Fibroblast of pulmonary artery (primary cell): ENCODE measurements at regions not wholly inside any gene's neighbourhood (a gene's known extent, or its start where the extent isn't known, plus 50 kb on each side); places are given as distances from the start of the nearest gene placed in this dataset.
A peak's percentile ranks its signal among the peaks of the same experiment; 100 is the strongest.

Experiments
- DNase-seq: peaks from one replicate; pipeline ENCODE4 v3.0.0-alpha.2; 2010; ENCODE audit warnings: low read depth
- H3K4me3 ChIP-seq: replicated peaks from 2 replicates; pipeline ENCODE4 v1.5.1; 2011; ENCODE audit warnings: low read depth, mild to moderate bottlenecking, control low read depth, low read length, moderate library complexity
- TF ChIP-seq, protein P1 (sequence below): IDR thresholded peaks from 2 replicates; pipeline ENCODE4 v1.5.1; 2011; ENCODE audit warnings: mild to moderate bottlenecking, control low read depth, low read length, inconsistent platforms; ENCODE audit errors: missing control alignments

DNA sequence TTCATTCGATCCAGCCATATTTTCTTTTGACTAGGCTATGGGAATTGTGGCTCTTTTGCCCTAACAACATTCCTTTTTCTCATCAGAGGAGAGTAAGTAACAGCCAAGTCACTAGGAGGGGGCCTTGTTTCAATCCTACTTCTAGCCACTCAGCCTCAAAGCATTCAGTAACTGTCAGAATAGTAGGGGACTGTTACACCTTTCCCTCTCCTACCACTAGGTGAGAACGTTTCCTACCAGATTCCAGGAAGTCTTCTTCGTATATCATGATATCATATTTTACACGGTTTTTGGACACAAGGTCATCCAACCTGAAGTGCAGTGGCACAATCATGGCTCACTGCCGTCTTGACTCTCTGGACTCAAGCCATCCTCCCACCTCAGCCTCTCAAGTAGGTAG, 171.3 kb upstream of the CDH12 start:
- TF ChIP-seq, protein P1, sequence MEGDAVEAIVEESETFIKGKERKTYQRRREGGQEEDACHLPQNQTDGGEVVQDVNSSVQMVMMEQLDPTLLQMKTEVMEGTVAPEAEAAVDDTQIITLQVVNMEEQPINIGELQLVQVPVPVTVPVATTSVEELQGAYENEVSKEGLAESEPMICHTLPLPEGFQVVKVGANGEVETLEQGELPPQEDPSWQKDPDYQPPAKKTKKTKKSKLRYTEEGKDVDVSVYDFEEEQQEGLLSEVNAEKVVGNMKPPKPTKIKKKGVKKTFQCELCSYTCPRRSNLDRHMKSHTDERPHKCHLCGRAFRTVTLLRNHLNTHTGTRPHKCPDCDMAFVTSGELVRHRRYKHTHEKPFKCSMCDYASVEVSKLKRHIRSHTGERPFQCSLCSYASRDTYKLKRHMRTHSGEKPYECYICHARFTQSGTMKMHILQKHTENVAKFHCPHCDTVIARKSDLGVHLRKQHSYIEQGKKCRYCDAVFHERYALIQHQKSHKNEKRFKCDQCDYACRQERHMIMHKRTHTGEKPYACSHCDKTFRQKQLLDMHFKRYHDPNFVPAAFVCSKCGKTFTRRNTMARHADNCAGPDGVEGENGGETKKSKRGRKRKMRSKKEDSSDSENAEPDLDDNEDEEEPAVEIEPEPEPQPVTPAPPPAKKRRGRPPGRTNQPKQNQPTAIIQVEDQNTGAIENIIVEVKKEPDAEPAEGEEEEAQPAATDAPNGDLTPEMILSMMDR: no peak
- H3K4me3 ChIP-seq: no peak overlapping the region
- DNase-seq: no peak

DNA sequence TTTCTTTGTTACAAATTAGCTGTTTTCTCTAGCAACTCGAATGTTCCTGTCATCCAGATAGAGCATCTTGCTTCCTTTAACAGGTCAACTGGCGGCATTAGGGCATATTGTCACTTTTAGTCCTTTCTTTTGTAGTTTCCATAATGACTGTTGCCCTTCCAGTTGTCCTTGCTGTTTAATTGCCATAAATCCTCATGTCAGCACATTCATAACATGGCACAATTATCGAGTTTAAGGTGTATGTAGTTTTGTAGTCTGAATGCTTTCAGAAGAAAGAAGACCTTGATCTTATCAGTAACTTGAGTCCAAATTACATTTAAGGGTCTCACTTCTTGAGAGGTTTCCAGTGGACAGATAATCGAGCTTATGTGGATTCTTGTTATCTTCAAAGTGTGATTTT, 161.7 kb upstream of the CDH12 start:
- DNase-seq: no peak
- TF ChIP-seq, protein P1: no peak

DNA sequence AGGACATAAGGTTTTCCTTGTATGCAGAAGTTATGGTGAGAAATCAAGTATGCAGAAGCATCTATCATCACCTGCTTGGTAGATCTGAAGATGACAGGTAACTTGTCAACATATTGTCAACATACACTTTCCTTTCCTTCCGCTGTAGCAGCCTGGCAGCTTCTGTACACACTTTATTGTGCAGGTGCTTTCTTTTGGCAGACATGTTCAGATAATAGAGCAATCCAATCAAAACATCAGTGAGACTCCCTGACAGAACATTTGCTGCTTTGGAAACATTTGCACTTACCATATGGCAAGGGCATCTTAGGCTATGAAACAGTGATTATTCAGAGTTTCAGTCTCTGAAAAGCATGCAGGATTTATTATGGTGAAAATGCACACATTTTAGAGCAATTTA, 161.1 kb upstream of the CDH12 start:
- TF ChIP-seq, protein P1: no peak

More for the DNA sequence above, 161.7 kb upstream of the CDH12 start:
- no peak overlapping the region for H3K4me3 ChIP-seq

DNA sequence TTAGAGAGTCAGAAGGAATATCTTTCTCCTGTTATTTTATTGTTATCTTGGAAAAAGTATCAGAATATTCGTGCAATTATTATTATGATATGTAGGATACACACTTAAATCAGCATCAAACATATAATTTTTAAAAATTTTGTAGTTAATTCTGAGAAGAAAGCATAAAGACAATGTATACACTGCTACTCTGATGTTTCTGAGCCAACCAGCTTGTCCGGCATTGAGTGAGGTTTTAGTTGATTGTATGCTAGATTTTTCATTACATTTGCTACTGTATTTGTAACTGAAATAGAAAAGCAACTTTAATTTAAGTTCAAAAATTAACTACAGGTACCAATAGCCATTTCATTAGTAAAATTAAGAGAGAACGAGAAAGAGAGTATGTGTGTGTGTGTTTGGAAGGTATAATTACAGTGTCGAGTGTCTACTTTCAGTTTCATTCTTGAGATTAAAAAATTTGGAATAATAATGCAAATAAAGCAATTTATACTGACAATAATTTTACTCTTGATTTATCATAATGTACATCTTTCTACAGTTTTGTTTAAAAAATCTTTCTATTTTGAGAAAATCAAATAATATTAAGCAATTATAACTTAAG, 160.4 kb upstream of the CDH12 start:
- DNase-seq: no peak
- H3K4me3 ChIP-seq: peak overlapping the region; percentile 26
- TF ChIP-seq, protein P1: no peak

More for the DNA sequence above, 161.1 kb upstream of the CDH12 start:
- no peak for DNase-seq
- no peak overlapping the region for H3K4me3 ChIP-seq

DNA sequence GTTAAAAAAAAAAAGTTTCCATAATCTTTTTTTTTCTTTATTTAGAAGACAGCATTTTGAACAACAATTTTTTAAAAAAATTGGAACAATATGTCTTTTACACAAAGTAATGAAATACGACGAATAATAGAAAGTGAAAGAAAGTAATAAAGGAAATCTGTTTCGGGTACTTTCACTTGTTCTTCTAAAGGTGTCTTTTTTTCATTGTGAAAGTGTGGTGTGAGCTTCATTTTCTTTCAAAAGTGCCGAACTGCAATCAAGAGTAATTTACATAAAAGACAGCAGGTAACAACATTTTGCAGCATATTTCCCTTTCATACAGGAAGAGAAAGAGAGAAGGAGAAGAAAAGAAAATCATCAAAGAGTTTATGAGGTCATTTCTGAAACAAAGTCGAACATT, 159.7 kb upstream of the CDH12 start:
- TF ChIP-seq, protein P1: no peak
- no peak overlapping the region for H3K4me3 ChIP-seq
- DNase-seq: no peak

DNA sequence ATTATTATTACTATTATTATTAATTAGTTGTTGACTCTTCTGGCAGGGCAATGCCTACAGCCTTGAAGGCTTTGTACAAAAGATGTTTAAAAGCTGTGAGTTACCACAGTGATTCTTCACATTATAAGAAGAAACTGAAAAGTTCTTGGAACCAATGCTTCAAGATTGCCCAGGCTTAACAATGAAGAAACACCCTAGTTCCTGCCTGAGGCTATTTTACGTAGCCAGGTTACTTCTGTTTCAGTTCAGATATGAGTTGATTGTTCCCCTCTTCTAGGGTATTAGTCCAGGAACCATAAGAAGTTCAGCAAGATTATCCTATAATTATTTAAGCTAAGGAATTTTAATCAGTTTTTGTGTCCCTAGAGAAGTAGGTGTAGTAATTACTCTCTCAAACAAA, 154.6 kb upstream of the CDH12 start:
- no peak for DNase-seq
- TF ChIP-seq, protein P1: no peak
- no peak overlapping the region for H3K4me3 ChIP-seq

DNA sequence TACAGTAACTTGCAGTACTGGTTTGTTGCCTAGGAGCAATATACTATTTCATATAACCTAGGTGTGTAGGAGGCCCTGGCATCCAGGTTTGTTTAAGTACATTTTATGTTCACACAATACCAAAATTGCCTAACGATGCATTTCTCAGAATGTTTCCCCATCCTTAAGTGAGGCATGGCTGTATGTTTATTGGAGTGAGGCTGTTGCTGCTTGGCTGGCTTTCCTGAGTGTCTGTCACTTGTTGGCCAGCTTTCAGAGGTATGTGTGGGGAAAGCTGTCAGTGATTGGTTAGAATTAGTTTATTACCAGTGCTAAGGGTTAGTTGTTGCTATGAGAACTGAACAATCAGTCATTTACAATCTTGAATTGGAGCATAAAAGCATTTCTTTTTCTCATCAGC, 154.1 kb upstream of the CDH12 start:
- DNase-seq: peak; percentile 2
- H3K4me3 ChIP-seq: no peak overlapping the region
- TF ChIP-seq, protein P1: no peak
